ENCODE measurements at regions not wholly inside any gene's neighbourhood (a gene's known extent, or its start where the extent isn't known, plus 50 kb on each side); places are given as distances from the start of the nearest gene placed in this dataset.

GRCh38 chr15:61624950-61625349, 395.8 kb upstream of the RORA start:
- in situ Hi-C loops (cut with MboI; ENCODE audit: low sequenced_read_pairs): no loop called here
- H3K9me3 ChIP-seq (ENCODE audit: control insufficient read depth, insufficient read depth, low read length): no peaks in the 10 kb centered on the region
- ATAC-seq (ENCODE audit: low read depth): no peak

More at GRCh38 chr15:61624950-61625349, 395.8 kb upstream of the RORA start:
- TF ChIP-seq SMC3 (IDR thresholded peaks at IDR 0.05; ENCODE audit: low read depth, low read length) (no peak), RAD21 (IDR thresholded peaks at IDR 0.05; ENCODE audit: low read length) (no peak), ELK1 (IDR thresholded peaks at IDR 0.05; ENCODE audit: borderline replicate concordance, low read depth, low read length) (no peak), CEBPB (IDR thresholded peaks at IDR 0.05; ENCODE audit: low read depth, low read length) (no peak), BHLHE40 (IDR thresholded peaks at IDR 0.05; ENCODE audit: low read depth, low read length) (no peak), MAFK (IDR thresholded peaks at IDR 0.05; ENCODE audit: low read depth, low read length) (no peak), POLR2A (IDR thresholded peaks at IDR 0.05; ENCODE audit: low read depth, low read length) (no peak)
- no peaks in the 10 kb centered on the region for H3K4me1 ChIP-seq (ENCODE audit: control insufficient read depth, insufficient read depth, low read length)
- H3K9me1 ChIP-seq (ENCODE audit: insufficient read depth, low read length): no peaks in the 10 kb centered on the region
- H3K4me2 ChIP-seq (ENCODE audit: low read depth, low read length): no peak overlapping the region
- dilution Hi-C loops (cut with HindIII; ENCODE audit: low sequenced_read_pairs, unreplicated experiment): no loop called here
- H4K20me1 ChIP-seq (ENCODE audit: insufficient read depth, low read length): no peaks in the 10 kb centered on the region
- whole genome bisulfite sequencing, 2 experiments (ENCODE audit: extremely low coverage in 2 of 2, insufficient read length in 1 of 2): no CpG with 5 or more reads among the region's 7 CpGs
- H2BK5ac ChIP-seq (ENCODE audit: low read depth, low read length, poor library complexity, severe bottlenecking): no peak overlapping the region
- POLR2A ChIA-PET (ENCODE audit: unreplicated experiment): no interaction called here
- H2AK5ac ChIP-seq (ENCODE audit: low read depth, low read length): no peak overlapping the region
- H2BK120ac ChIP-seq (ENCODE audit: low read depth, low read length): no peak overlapping the region
- DNase-seq: no peak
- no TSS peak for BruUV-seq (replicated peaks)
- H4K8ac ChIP-seq (ENCODE audit: low read depth in 2 of 2, low read length in 2 of 2): no peak overlapping the region
- no peak overlapping the region for H3K18ac ChIP-seq (ENCODE audit: low read depth, low read length)
- no peak overlapping the region for H3K9ac ChIP-seq (ENCODE audit: low read depth, low read length)
- H4K91ac ChIP-seq (ENCODE audit: insufficient read depth, low read depth, low read length): no peak overlapping the region
- CTCF ChIA-PET: no interaction called here
- no peak overlapping the region for H4K5ac ChIP-seq (ENCODE audit: low read depth, low read length)
- no peak overlapping the region for H2AK9ac ChIP-seq (replicated peaks; ENCODE audit: low read depth, low read length, poor library complexity)
- H3K36me3 ChIP-seq (ENCODE audit: control insufficient read depth, insufficient read depth, low read length): no peaks in the 10 kb centered on the region
- H3K4ac ChIP-seq (ENCODE audit: low read depth, low read length): no peak overlapping the region
- intact Hi-C loops (cut with micrococcal nuclease): no loop called here
- no peak overlapping the region for H2BK20ac ChIP-seq (ENCODE audit: low read depth, low read length)
- no peak overlapping the region for H2BK15ac ChIP-seq (ENCODE audit: low read depth, low read length)
- no peak overlapping the region for H3K4me3 ChIP-seq (ENCODE audit: insufficient read depth, low read depth, low read length)
- no peak overlapping the region for H3K14ac ChIP-seq (replicated peaks; ENCODE audit: low read depth, low read length)
- no peak overlapping the region for H3K23ac ChIP-seq (ENCODE audit: low read depth, low read length)
- no peak overlapping the region for H3K27ac ChIP-seq (ENCODE audit: insufficient read depth, low read length)
- no peaks in the 10 kb centered on the region for H3K27me3 ChIP-seq (ENCODE audit: control insufficient read depth, insufficient read depth, low read length)
- no peak overlapping the region for H2AFZ ChIP-seq (replicated peaks; ENCODE audit: low read length, poor library complexity)
- H3K56ac ChIP-seq (ENCODE audit: extremely low read depth, insufficient read depth, low read length): no peak overlapping the region
- no peaks in the 10 kb centered on the region for H3K79me1 ChIP-seq (ENCODE audit: low read depth in 1 of 2, low read length in 2 of 2)
